ENCODE measurements at regions not wholly inside any gene's neighbourhood (a gene's known extent, or its start where the extent isn't known, plus 50 kb on each side); places are given as distances from the start of the nearest gene placed in this dataset.

GRCh38 chr11:39144351-39145130 is 2314.9 kb downstream of the LRRC4C start:
- no peaks in the 10 kb centered on the region for H3K79me2 ChIP-seq (ENCODE audit: insufficient read depth)
- H3K9me3 ChIP-seq (ENCODE audit: low read depth) = no peaks in the 10 kb centered on the region
- no peaks in the 10 kb centered on the region for H3K36me3 ChIP-seq (ENCODE audit: low read depth)
- no peak overlapping the region for H2AFZ ChIP-seq
- 16 to 25% methylated on average over 3 of the region's 3 CpGs for WGBS, 2 experiments (ENCODE audit: low coverage in 1 of 2, low lambda C conversion rate in 2 of 2, missing lambda C conversion rate in 2 of 2)
- H4K20me1 ChIP-seq (ENCODE audit: insufficient read depth) = no peaks in the 10 kb centered on the region
- no peaks in the 10 kb centered on the region for H3K4me1 ChIP-seq (ENCODE audit: insufficient read depth)
- H3K4me3 ChIP-seq = no peak overlapping the region
- no peaks in the 10 kb centered on the region for H3K27me3 ChIP-seq (replicated peaks; ENCODE audit: insufficient read depth)
- H3F3A ChIP-seq (ENCODE audit: insufficient read depth) = no peaks in the 10 kb centered on the region
- H3K9ac ChIP-seq = no peak overlapping the region
- DNase-seq = no peak
- in situ Hi-C loops (cut with MboI) = no loop called here
- no peak for TF ChIP-seq EZH2 (IDR thresholded peaks at IDR 0.05; ENCODE audit: insufficient read depth, poor library complexity, severe bottlenecking)
- no peak for TF ChIP-seq EZH2phosphoT487 (IDR thresholded peaks at IDR 0.05; ENCODE audit: insufficient read depth, low read depth)
- H3K9me2 ChIP-seq (ENCODE audit: insufficient read depth) = no peaks in the 10 kb centered on the region
- H3K27ac ChIP-seq = no peak overlapping the region
- no peak overlapping the region for H3K4me2 ChIP-seq (ENCODE audit: unreplicated experiment)

- H3K27ac ChIP-seq = no peak overlapping the region
- no peak overlapping the region for H3K9ac ChIP-seq
- H3K4me1 ChIP-seq (ENCODE audit: insufficient read depth) = no peaks in the 10 kb centered on the region
- DNase-seq = no peak
- 3 to 13% methylated on average over 3 of the region's 3 CpGs for WGBS, 2 experiments (ENCODE audit: low coverage in 1 of 2, low lambda C conversion rate in 2 of 2, missing lambda C conversion rate in 2 of 2)
- H3K27me3 ChIP-seq (replicated peaks; ENCODE audit: insufficient read depth) = no peaks in the 10 kb centered on the region
- in situ Hi-C loops (cut with MboI) = no loop called here
- H3K36me3 ChIP-seq (ENCODE audit: low read depth) = no peaks in the 10 kb centered on the region
- no peaks in the 10 kb centered on the region for H3K79me2 ChIP-seq (ENCODE audit: insufficient read depth)
- no peak overlapping the region for H2AFZ ChIP-seq
- H3K9me2 ChIP-seq (ENCODE audit: insufficient read depth) = no peaks in the 10 kb centered on the region
- H3K4me3 ChIP-seq = no peak overlapping the region
- H4K20me1 ChIP-seq (ENCODE audit: insufficient read depth) = no peaks in the 10 kb centered on the region
- H3K4me2 ChIP-seq (ENCODE audit: unreplicated experiment) = no peak overlapping the region
- H3K9me3 ChIP-seq (ENCODE audit: low read depth) = no peaks in the 10 kb centered on the region
- TF ChIP-seq EZH2phosphoT487 (IDR thresholded peaks at IDR 0.05; ENCODE audit: insufficient read depth, low read depth) (no peak), EZH2 (IDR thresholded peaks at IDR 0.05; ENCODE audit: insufficient read depth, poor library complexity, severe bottlenecking) (no peak)
- H3F3A ChIP-seq (ENCODE audit: insufficient read depth) = no peaks in the 10 kb centered on the region
These were observed 2319.9 kb downstream of the LRRC4C start for GRCh38 chr11:39139581-39139980.

DNA sequence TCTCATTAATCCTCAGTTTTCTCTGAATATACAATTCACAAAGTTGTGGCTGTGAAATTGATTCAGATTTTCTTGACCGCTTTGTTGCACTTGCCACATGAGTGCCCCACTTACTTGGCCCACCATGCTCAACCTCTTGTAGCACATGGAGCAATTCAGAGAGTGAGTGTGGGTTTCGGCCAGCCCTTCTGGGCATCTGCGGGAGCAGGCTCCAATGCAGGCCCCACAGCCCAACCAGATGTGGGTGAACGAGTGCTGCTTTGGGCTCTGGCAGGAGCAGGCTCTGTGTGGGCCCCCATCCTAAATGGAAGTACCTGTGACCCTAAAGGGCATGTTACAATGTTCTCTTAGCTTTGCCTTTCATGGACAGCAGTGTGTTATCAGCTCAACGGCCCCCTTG is 2338.6 kb downstream of the LRRC4C start:
- H3K27me3 ChIP-seq (replicated peaks; ENCODE audit: insufficient read depth) = no peaks in the 10 kb centered on the region
- TF ChIP-seq EZH2 (IDR thresholded peaks at IDR 0.05; ENCODE audit: insufficient read depth, poor library complexity, severe bottlenecking) (no peak), EZH2phosphoT487 (IDR thresholded peaks at IDR 0.05; ENCODE audit: insufficient read depth, low read depth) (no peak)
- no peaks in the 10 kb centered on the region for H3K36me3 ChIP-seq (ENCODE audit: low read depth)
- no peak overlapping the region for H3K9ac ChIP-seq
- H3K4me2 ChIP-seq (ENCODE audit: unreplicated experiment) = no peak overlapping the region
- no peaks in the 10 kb centered on the region for H3K4me1 ChIP-seq (ENCODE audit: insufficient read depth)
- no peaks in the 10 kb centered on the region for H3K9me3 ChIP-seq (ENCODE audit: low read depth)
- WGBS, 2 experiments (ENCODE audit: low coverage in 1 of 2, low lambda C conversion rate in 2 of 2, missing lambda C conversion rate in 2 of 2) = 21 to 24% methylated on average over 5 of the region's 5 CpGs
- H3K4me3 ChIP-seq = no peak overlapping the region
- no peak overlapping the region for H2AFZ ChIP-seq
- H4K20me1 ChIP-seq (ENCODE audit: insufficient read depth) = no peaks in the 10 kb centered on the region
- H3F3A ChIP-seq (ENCODE audit: insufficient read depth) = no peaks in the 10 kb centered on the region
- in situ Hi-C loops (cut with MboI) = no loop called here
- no peaks in the 10 kb centered on the region for H3K9me2 ChIP-seq (ENCODE audit: insufficient read depth)
- no peak overlapping the region for H3K27ac ChIP-seq
- H3K79me2 ChIP-seq (ENCODE audit: insufficient read depth) = no peaks in the 10 kb centered on the region
- no peak for DNase-seq

DNA sequence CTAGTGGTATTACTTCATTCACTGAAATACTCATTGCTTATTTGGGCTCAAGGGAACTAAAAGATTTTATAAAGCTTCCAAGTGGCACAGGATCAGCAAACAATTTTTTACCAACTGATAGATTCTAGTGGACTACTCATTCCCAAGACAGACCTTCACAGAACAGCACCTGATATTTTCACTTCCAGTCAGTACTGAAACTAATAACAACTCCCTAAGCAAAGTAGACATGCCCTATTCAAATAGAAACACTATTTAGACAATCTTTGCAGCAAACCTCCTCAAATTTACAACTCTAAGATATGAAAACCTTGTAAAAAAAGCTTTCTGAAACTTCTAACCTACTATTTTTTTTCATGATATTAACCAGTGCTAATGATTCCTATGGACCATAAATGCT is 2345.8 kb downstream of the LRRC4C start:
- TF ChIP-seq EZH2 (IDR thresholded peaks at IDR 0.05; ENCODE audit: insufficient read depth, poor library complexity, severe bottlenecking) = no peak
- TF ChIP-seq EZH2phosphoT487 (IDR thresholded peaks at IDR 0.05; ENCODE audit: insufficient read depth, low read depth) = no peak
- no peak overlapping the region for H3K9ac ChIP-seq
- in situ Hi-C loops (cut with MboI) = no loop called here
- no peaks in the 10 kb centered on the region for H3K27me3 ChIP-seq (replicated peaks; ENCODE audit: insufficient read depth)
- no peak overlapping the region for H3K4me3 ChIP-seq
- no peak for DNase-seq
- H3K9me2 ChIP-seq (ENCODE audit: insufficient read depth) = no peaks in the 10 kb centered on the region
- no peaks in the 10 kb centered on the region for H4K20me1 ChIP-seq (ENCODE audit: insufficient read depth)
- no peaks in the 10 kb centered on the region for H3K4me1 ChIP-seq (ENCODE audit: insufficient read depth)
- no peaks in the 10 kb centered on the region for H3F3A ChIP-seq (ENCODE audit: insufficient read depth)
- H3K79me2 ChIP-seq (ENCODE audit: insufficient read depth) = no peaks in the 10 kb centered on the region
- no peak overlapping the region for H3K27ac ChIP-seq
- H2AFZ ChIP-seq = no peak overlapping the region
- H3K36me3 ChIP-seq (ENCODE audit: low read depth) = no peaks in the 10 kb centered on the region
- no peak overlapping the region for H3K4me2 ChIP-seq (ENCODE audit: unreplicated experiment)
- H3K9me3 ChIP-seq (ENCODE audit: low read depth) = peaks cover 7% of the 10 kb centered on the region

DNA sequence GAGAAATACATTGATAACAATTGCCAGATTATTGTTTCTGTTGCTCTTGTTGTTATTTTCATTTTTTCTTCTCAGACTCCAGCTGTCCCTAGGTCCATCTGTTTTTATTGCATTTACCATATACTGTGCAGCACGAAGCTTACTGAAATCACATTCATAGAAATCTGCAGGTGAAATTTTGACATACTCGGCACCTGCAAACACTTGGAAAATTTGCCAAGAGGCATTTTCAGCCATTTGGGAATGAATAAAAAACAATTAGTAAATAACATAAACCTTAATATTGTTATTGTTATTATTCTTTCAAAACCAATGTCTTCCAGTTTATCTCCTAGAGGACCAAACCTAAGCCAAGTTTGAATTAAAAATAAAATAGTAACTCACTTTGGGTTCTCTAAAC is 2357.2 kb downstream of the LRRC4C start:
- Histone ChIP-seq H3K27ac (no peak overlapping the region), H4K20me1 (ENCODE audit: insufficient read depth) (no peaks in the 10 kb centered on the region), H3K9me3 (ENCODE audit: low read depth) (no peaks in the 10 kb centered on the region), H3F3A (ENCODE audit: insufficient read depth) (no peaks in the 10 kb centered on the region), H3K9me2 (ENCODE audit: insufficient read depth) (no peaks in the 10 kb centered on the region), H3K4me2 (ENCODE audit: unreplicated experiment) (no peak overlapping the region), H2AFZ (no peak overlapping the region), H3K4me3 (no peak overlapping the region), H3K9ac (no peak overlapping the region), H3K79me2 (ENCODE audit: insufficient read depth) (no peaks in the 10 kb centered on the region), H3K27me3 (replicated peaks; ENCODE audit: insufficient read depth) (no peaks in the 10 kb centered on the region), H3K4me1 (ENCODE audit: insufficient read depth) (no peaks in the 10 kb centered on the region), H3K36me3 (ENCODE audit: low read depth) (no peaks in the 10 kb centered on the region)
- TF ChIP-seq EZH2 (IDR thresholded peaks at IDR 0.05; ENCODE audit: insufficient read depth, poor library complexity, severe bottlenecking) (no peak), EZH2phosphoT487 (IDR thresholded peaks at IDR 0.05; ENCODE audit: insufficient read depth, low read depth) (no peak)
- DNase-seq = no peak
- WGBS, 2 experiments (ENCODE audit: low coverage in 1 of 2, low lambda C conversion rate in 2 of 2, missing lambda C conversion rate in 2 of 2) = 11 to 21% methylated on average over 2 of the region's 2 CpGs
- in situ Hi-C loops (cut with MboI) = no loop called here

All from GM23248 (cell line).